Nucleus accumbens (tissue), 56 donors: ENCODE measurements at regions not wholly inside any gene's neighbourhood (a gene's known extent, or its start where the extent isn't known, plus 50 kb on each side); places are given as distances from the start of the nearest gene placed in this dataset.
"Not testable (repeated sequence)": the region's sequence is repeated elsewhere in the genome, so short reads cannot be mapped to it uniquely, and the experiment has no call there.

Experiments
- DNase-seq, 56 donors: peaks; one replicate each; lab custom pipeline; 2025; lab: John Stamatoyannopoulos, UW

GRCh38 chrX:5708251-5708650 lies 520.4 kb downstream of the NLGN4X start:
- DNase-seq: no peak

GRCh38 chrX:5702890-5703289 lies 525.8 kb downstream of the NLGN4X start:
- DNase-seq: no peak

GRCh38 chrX:5695971-5696370 lies 532.7 kb downstream of the NLGN4X start:
- no peak for DNase-seq

GRCh38 chrX:5683996-5684395 lies 544.7 kb downstream of the NLGN4X start:
- DNase-seq: no peak

GRCh38 chrX:5681159-5681558 lies 547.5 kb downstream of the NLGN4X start:
- no peak for DNase-seq

- DNase-seq: no peak
Measured at GRCh38 chrX:5674036-5674435, 554.6 kb downstream of the NLGN4X start.

- DNase-seq: no peak
Measured at GRCh38 chrX:5672099-5672498, 556.6 kb downstream of the NLGN4X start.

GRCh38 chrX:5666689-5667088 lies 562.0 kb downstream of the NLGN4X start:
- DNase-seq: not testable (repeated sequence)

- no peak for DNase-seq
Measured at GRCh38 chrX:5656544-5656943, 572.1 kb downstream of the NLGN4X start.

- DNase-seq: no peak
Measured at GRCh38 chrX:5650904-5651303, 577.8 kb downstream of the NLGN4X start.

- no peak for DNase-seq
Measured at GRCh38 chrX:5648941-5649568, 579.6 kb downstream of the NLGN4X start.

GRCh38 chrX:5646818-5647217 lies 581.8 kb downstream of the NLGN4X start:
- DNase-seq: peak in 6 of 56 donors; percentile 0 to 7 (median 2)

GRCh38 chrX:5644776-5645175 lies 583.9 kb downstream of the NLGN4X start:
- no peak for DNase-seq

- DNase-seq: no peak
Measured at GRCh38 chrX:5640071-5640470, 588.6 kb downstream of the NLGN4X start.

- no peak for DNase-seq
Measured at GRCh38 chrX:5638572-5638971, 590.1 kb downstream of the NLGN4X start.

- DNase-seq: no peak
Measured at GRCh38 chrX:5632887-5633286, 595.8 kb downstream of the NLGN4X start.

- no peak for DNase-seq
Measured at GRCh38 chrX:5632061-5632614, 596.5 kb downstream of the NLGN4X start.

GRCh38 chrX:5617666-5618065 lies 611.0 kb downstream of the NLGN4X start:
- DNase-seq: peak in 21 of 56 donors; percentile 0 to 29 (median 8)

- DNase-seq: no peak
Measured at GRCh38 chrX:5595570-5595969, 633.1 kb downstream of the NLGN4X start.

GRCh38 chrX:5586726-5587125 lies 641.9 kb downstream of the NLGN4X start:
- DNase-seq: no peak

GRCh38 chrX:5575407-5575806 lies 653.3 kb downstream of the NLGN4X start:
- DNase-seq: no peak

GRCh38 chrX:5568934-5569333 lies 659.7 kb downstream of the NLGN4X start:
- DNase-seq: no peak

- DNase-seq: no peak
Measured at GRCh38 chrX:5559386-5559785, 669.3 kb downstream of the NLGN4X start.
